GM12878 (cell line): ENCODE measurements at regions not wholly inside any gene's neighbourhood (a gene's known extent, or its start where the extent isn't known, plus 50 kb on each side); places are given as distances from the start of the nearest gene placed in this dataset.

ENCODE experiments used
- CTCF ChIP-seq, 3 experiments: IDR thresholded peaks in 2 of 3; conservative IDR thresholded peaks in 1 of 3; 2 replicates each; pipeline ENCODE4 v1.5.1; 2011; ENCODE audit warnings: low read depth in 3 of 3, low read length in 3 of 3, mild to moderate bottlenecking in 3 of 3, control low read depth in 2 of 3, moderate library complexity in 2 of 3, inconsistent platforms in 1 of 3, mixed read lengths in 1 of 3; ENCODE audit not compliant: control insufficient read depth in 2 of 3, insufficient read depth in 1 of 3; ENCODE audit errors: extremely low read depth in 1 of 3
- EZH2 ChIP-seq: IDR thresholded peaks from 2 replicates; pipeline ENCODE4 v1.6.1; 2012; ENCODE audit warnings: low read depth, mild to moderate bottlenecking, control low read depth, inconsistent platforms, low read length, borderline replicate concordance; ENCODE audit not compliant: control insufficient read depth
- NRF1 ChIP-seq: conservative IDR thresholded peaks from 2 replicates; pipeline ENCODE4 v1.6.1; 2011; ENCODE audit warnings: mild to moderate bottlenecking, low read depth, low read length, improper control_type of control experiment
- PBX3 ChIP-seq: IDR thresholded peaks from 2 replicates; pipeline ENCODE4 v1.6.1; 2011; ENCODE audit warnings: mild to moderate bottlenecking, low read depth, low read length, moderate library complexity; ENCODE audit not compliant: insufficient replicate concordance
- SREBF2 ChIP-seq: IDR thresholded peaks from 2 replicates; pipeline ENCODE4 v1.6.1; 2012; ENCODE audit warnings: mild to moderate bottlenecking, low read length

- TF ChIP-seq PBX3 (no peak), SREBF2 (no peak), EZH2 (no peak), CTCF (IDR thresholded peaks at IDR 0.05 in 2 of 3, conservative IDR thresholded peaks at IDR 0.05 in 1 of 3; ENCODE audit: control insufficient read depth in 2 of 3, extremely low read depth in 1 of 3, insufficient read depth in 1 of 3, low read depth in 3 of 3, low read length in 3 of 3) (no peak), NRF1 (no peak)
Measured at GRCh38 chr7:155931396-155932085, 119.3 kb upstream of the SHH start.
